Lower lobe of right lung (tissue), 2 donors: ENCODE measurements at regions not wholly inside any gene's neighbourhood (a gene's known extent, or its start where the extent isn't known, plus 50 kb on each side); places are given as distances from the start of the nearest gene placed in this dataset.

Experiments
- ATAC-seq, 2 donors: fragments of 200-7000 bp; cut with Tn5 transposase; one replicate each; pipeline ENCODE4 v1.9.1; 2020 to 2022; ENCODE audit warnings: mild to moderate bottlenecking in 2 of 2, moderate library complexity in 2 of 2
- DNase-seq: peaks from one replicate; pipeline ENCODE4 v3.0.0-alpha.2; 2020
- H3K27ac ChIP-seq: fragments of 200-600 bp; one replicate; pipeline ENCODE4 v1.8.0; 2022
- H3K27me3 ChIP-seq: fragments of 200-600 bp; one replicate; pipeline ENCODE4 v1.8.0; 2022; ENCODE audit warnings: low read depth
- H3K36me3 ChIP-seq: fragments of 200-600 bp; one replicate; pipeline ENCODE4 v1.8.0; 2022; ENCODE audit warnings: mild to moderate bottlenecking
- H3K4me1 ChIP-seq: fragments of 200-600 bp; one replicate; pipeline ENCODE4 v1.8.0; 2022
- H3K4me3 ChIP-seq: fragments of 200-600 bp; one replicate; pipeline ENCODE4 v1.8.0; 2022; ENCODE audit warnings: mild to moderate bottlenecking
- H3K9me3 ChIP-seq: fragments of 200-600 bp; one replicate; pipeline ENCODE4 v1.8.0; 2022
- intact Hi-C: fragments of 100-400 bp; cut with DNase I; formaldehyde crosslinking; loops from one replicate; pipeline ENCODE4 v1.11.0; 2022
- TF ChIP-seq, protein P1 (sequence below): fragments of 200-600 bp; IDR thresholded peaks from one replicate; pipeline ENCODE4 v1.8.0; 2022; ENCODE audit warnings: antibody characterized with exemption, mild to moderate bottlenecking
- donor health status: DM: no; HTN: yes; CAD: no; lungs with severe emphysema.

DNA sequence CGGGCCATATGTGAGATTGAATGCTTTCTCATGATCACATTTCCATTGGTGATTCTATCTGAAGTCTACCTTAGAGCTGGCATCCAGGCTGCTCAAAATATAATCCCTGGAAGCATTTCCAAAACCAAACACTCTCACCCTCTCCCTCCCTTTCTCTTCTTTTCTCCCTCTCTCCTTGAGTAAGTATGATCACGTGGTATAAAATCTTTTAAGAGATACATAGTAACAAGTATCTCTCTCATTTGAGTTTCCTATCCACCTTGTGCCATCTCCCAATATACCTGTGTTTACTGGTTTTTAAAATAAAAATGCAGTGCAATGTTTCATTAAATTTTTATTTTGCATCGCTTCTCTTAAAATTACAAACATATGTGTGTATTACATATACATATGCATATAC lies 350.9 kb upstream of the KCNH8 start:
- no peak overlapping the region for H3K27ac ChIP-seq
- intact Hi-C loops: no loop called here
- TF ChIP-seq, protein P1, sequence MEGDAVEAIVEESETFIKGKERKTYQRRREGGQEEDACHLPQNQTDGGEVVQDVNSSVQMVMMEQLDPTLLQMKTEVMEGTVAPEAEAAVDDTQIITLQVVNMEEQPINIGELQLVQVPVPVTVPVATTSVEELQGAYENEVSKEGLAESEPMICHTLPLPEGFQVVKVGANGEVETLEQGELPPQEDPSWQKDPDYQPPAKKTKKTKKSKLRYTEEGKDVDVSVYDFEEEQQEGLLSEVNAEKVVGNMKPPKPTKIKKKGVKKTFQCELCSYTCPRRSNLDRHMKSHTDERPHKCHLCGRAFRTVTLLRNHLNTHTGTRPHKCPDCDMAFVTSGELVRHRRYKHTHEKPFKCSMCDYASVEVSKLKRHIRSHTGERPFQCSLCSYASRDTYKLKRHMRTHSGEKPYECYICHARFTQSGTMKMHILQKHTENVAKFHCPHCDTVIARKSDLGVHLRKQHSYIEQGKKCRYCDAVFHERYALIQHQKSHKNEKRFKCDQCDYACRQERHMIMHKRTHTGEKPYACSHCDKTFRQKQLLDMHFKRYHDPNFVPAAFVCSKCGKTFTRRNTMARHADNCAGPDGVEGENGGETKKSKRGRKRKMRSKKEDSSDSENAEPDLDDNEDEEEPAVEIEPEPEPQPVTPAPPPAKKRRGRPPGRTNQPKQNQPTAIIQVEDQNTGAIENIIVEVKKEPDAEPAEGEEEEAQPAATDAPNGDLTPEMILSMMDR: no peak
- H3K27me3 ChIP-seq: no peaks in the 10 kb centered on the region
- ATAC-seq: no peak
- no peak overlapping the region for H3K4me3 ChIP-seq
- no peaks in the 10 kb centered on the region for H3K4me1 ChIP-seq
- no peaks in the 10 kb centered on the region for H3K9me3 ChIP-seq
- no peak for DNase-seq
- no peaks in the 10 kb centered on the region for H3K36me3 ChIP-seq

DNA sequence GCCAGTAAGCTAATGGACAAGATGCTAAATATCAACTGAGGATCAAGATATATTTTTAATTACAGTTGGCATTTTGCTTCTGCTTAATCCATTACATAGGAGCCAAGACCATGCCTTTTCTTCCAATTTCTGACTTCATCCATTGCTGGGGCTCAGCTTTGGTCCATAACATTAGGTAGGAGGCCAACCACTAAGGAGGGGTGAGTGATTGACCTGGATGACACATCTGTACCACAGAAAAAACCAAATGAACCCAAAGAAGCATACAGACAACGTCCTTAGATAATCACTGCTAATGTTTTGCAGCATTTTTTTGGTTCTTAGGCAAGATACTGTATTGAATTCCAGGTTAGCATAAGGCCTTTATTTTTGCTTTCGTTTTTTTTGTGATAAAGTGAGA lies 353.2 kb upstream of the KCNH8 start:
- H3K27me3 ChIP-seq: no peaks in the 10 kb centered on the region
- no peaks in the 10 kb centered on the region for H3K4me1 ChIP-seq
- DNase-seq (no peak), ATAC-seq (no peak)
- no peaks in the 10 kb centered on the region for H3K36me3 ChIP-seq
- intact Hi-C loops: no loop called here
- H3K4me3 ChIP-seq: no peak overlapping the region
- TF ChIP-seq, protein P1: no peak
- H3K9me3 ChIP-seq: no peaks in the 10 kb centered on the region
- no peak overlapping the region for H3K27ac ChIP-seq

DNA sequence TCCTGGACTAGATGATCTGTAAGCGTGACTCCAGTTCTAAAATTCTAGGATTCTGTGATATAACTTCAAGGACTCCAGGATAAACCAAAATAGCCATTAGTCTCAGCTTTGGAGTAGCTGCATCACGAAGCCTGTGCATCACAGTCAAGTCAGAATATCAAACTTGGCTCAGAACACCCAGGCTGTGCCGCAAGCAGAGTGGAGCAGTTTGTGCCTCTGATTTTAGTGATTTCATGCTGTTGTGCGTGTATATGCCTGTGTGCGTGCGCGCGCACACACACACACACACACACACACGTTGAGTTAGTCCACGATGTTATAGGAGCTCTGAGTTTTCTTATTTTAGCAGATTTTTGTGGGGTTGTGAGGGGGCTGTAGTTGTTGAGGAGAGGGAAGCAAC lies 356.6 kb upstream of the KCNH8 start:
- H3K4me1 ChIP-seq: no peaks in the 10 kb centered on the region
- H3K27me3 ChIP-seq: no peaks in the 10 kb centered on the region
- intact Hi-C loops: no loop called here
- H3K27ac ChIP-seq: no peak overlapping the region
- ATAC-seq (no peak), DNase-seq (no peak)
- H3K9me3 ChIP-seq: no peaks in the 10 kb centered on the region
- no peaks in the 10 kb centered on the region for H3K36me3 ChIP-seq
- TF ChIP-seq, protein P1: no peak
- no peak overlapping the region for H3K4me3 ChIP-seq

DNA sequence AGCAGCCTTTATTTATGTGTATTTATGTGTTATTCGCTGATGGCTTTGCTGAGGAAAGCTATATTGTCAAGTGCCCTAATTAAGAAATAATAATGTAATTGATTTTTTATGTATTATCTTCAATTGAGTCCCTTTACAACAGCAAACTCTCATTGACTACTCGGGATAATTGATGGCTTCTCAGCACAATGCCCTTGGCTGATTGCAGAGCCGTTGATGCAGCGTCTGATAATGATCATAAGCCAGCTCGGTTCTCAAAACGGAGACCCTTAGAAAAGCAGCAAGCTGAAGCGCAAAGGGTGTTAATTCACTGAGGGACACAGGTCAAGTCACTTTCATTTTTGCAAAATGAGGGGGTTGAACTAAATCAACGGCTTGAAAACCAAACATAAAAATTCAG lies 357.1 kb upstream of the KCNH8 start:
- intact Hi-C loops: no loop called here
- H3K4me1 ChIP-seq: no peaks in the 10 kb centered on the region
- H3K27ac ChIP-seq: no peak overlapping the region
- TF ChIP-seq, protein P1: no peak
- DNase-seq: no peak
- no peak overlapping the region for H3K4me3 ChIP-seq
- no peaks in the 10 kb centered on the region for H3K9me3 ChIP-seq
- no peak for ATAC-seq
- H3K27me3 ChIP-seq: no peaks in the 10 kb centered on the region
- H3K36me3 ChIP-seq: no peaks in the 10 kb centered on the region

DNA sequence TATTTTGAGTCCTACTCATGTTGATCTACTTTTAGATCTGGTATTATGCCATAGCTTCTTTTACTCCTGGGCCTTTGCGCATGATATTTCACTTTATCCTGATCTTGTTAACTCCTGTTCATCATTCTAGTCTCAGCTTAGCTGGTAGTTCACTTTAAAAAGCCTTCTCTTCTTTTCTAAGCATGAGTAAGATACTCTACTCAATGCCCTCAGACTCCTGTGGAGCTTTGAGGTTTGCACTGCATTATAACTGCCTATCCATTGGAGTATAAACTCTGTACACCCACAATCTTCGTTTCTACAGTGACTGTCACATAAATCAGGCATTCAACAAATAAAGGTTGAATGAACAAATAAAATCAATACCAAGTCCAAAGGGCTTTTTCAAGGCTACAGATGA lies 357.9 kb upstream of the KCNH8 start:
- no peaks in the 10 kb centered on the region for H3K9me3 ChIP-seq
- ATAC-seq (no peak), DNase-seq (no peak)
- H3K36me3 ChIP-seq: no peaks in the 10 kb centered on the region
- TF ChIP-seq, protein P1: no peak
- intact Hi-C loops: no loop called here
- H3K27ac ChIP-seq: no peak overlapping the region
- H3K27me3 ChIP-seq: no peaks in the 10 kb centered on the region
- H3K4me1 ChIP-seq: no peaks in the 10 kb centered on the region
- H3K4me3 ChIP-seq: no peak overlapping the region

DNA sequence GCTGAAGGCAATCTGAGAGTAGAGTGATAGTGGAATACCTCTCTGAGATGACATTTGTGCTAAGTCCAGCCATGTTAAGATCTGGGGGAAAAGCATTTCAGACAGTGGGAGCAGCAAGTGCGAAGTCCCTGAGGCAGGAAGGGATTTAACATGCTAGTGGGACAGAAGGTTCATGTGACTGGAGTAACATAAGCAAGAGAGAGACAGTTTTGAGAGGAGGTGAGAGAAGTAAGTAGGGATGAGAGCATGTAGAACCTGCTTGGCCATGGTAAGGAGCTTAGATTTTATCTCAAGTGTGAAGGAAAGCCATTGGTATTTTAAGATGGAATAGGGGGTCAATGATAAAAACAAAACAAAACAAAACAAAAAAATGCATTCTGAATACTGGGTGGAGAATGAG lies 358.6 kb upstream of the KCNH8 start:
- H3K27ac ChIP-seq: no peak overlapping the region
- no peaks in the 10 kb centered on the region for H3K36me3 ChIP-seq
- DNase-seq (no peak), ATAC-seq (no peak)
- no peaks in the 10 kb centered on the region for H3K27me3 ChIP-seq
- no peaks in the 10 kb centered on the region for H3K4me1 ChIP-seq
- no peaks in the 10 kb centered on the region for H3K9me3 ChIP-seq
- TF ChIP-seq, protein P1: no peak
- intact Hi-C loops: no loop called here
- no peak overlapping the region for H3K4me3 ChIP-seq
